ENCODE measurements at regions not wholly inside any gene's neighbourhood (a gene's known extent, or its start where the extent isn't known, plus 50 kb on each side); places are given as distances from the start of the nearest gene placed in this dataset.

GRCh38 chr22:47495110-47495509 lies 732.7 kb downstream of the TBC1D22A start:
- no peak for TF ChIP-seq POLR2A (IDR thresholded peaks at IDR 0.05; ENCODE audit: extremely low read depth, insufficient read length)
- TF ChIP-seq, protein P1, sequence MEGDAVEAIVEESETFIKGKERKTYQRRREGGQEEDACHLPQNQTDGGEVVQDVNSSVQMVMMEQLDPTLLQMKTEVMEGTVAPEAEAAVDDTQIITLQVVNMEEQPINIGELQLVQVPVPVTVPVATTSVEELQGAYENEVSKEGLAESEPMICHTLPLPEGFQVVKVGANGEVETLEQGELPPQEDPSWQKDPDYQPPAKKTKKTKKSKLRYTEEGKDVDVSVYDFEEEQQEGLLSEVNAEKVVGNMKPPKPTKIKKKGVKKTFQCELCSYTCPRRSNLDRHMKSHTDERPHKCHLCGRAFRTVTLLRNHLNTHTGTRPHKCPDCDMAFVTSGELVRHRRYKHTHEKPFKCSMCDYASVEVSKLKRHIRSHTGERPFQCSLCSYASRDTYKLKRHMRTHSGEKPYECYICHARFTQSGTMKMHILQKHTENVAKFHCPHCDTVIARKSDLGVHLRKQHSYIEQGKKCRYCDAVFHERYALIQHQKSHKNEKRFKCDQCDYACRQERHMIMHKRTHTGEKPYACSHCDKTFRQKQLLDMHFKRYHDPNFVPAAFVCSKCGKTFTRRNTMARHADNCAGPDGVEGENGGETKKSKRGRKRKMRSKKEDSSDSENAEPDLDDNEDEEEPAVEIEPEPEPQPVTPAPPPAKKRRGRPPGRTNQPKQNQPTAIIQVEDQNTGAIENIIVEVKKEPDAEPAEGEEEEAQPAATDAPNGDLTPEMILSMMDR (IDR thresholded peaks at IDR 0.05; ENCODE audit: low read depth, low read length), result no peak
- no peak for TF ChIP-seq MAX (IDR thresholded peaks at IDR 0.05; ENCODE audit: low read depth, low read length)

All from NB4 (cell line).